Keratinocyte (primary cell): ENCODE measurements at regions not wholly inside any gene's neighbourhood (a gene's known extent, or its start where the extent isn't known, plus 50 kb on each side); places are given as distances from the start of the nearest gene placed in this dataset.

ENCODE experiments used
- DNase-seq: peaks from one replicate; pipeline ENCODE4 v3.0.0-alpha.2; 2011; ENCODE audit warnings: low read depth, missing footprints, low spot score
- FAIRE-seq: peaks from 2 replicates; lab custom pipeline; 2011; peaks lifted over from hg19 to GRCh38; lab: Jason Lieb, UNC
- H2AFZ ChIP-seq: 2 replicates; pipeline ENCODE4 v1.6.0; 2012; ENCODE audit warnings: low read length, control low read depth, inconsistent platforms; ENCODE audit not compliant: control insufficient read depth
- H3K27ac ChIP-seq: 2 replicates; pipeline ENCODE4 v1.5.1; 2011; ENCODE audit warnings: low read length; ENCODE audit not compliant: control insufficient read depth, insufficient read depth
- H3K27me3 ChIP-seq: 3 replicates; pipeline ENCODE4 v1.6.0; 2011; ENCODE audit warnings: low read length; ENCODE audit not compliant: control insufficient read depth, insufficient read depth; ENCODE audit errors: extremely low read depth
- H3K36me3 ChIP-seq, 2 experiments: 2 replicates in 1 of 2; 3 replicates in 1 of 2; pipeline ENCODE4 v1.5.1; 2011; ENCODE audit warnings: low read length in 2 of 2, mild to moderate bottlenecking in 1 of 2; ENCODE audit not compliant: control insufficient read depth in 2 of 2, insufficient read depth in 2 of 2; ENCODE audit errors: extremely low read depth in 1 of 2
- H3K4me1 ChIP-seq: 3 replicates; pipeline ENCODE4 v1.5.1; 2011; ENCODE audit warnings: low read length; ENCODE audit not compliant: control insufficient read depth, insufficient read depth; ENCODE audit errors: extremely low read depth
- H3K4me2 ChIP-seq: 3 replicates; pipeline ENCODE4 v1.6.0; 2011; ENCODE audit warnings: low read depth, low read length; ENCODE audit not compliant: control insufficient read depth, insufficient read depth; ENCODE audit errors: extremely low read depth
- H3K4me3 ChIP-seq, 3 experiments: fragments of 200-600 bp in 1 of 3; sonication (generic) in 1 of 3; 2 replicates in 2 of 3; 3 replicates in 1 of 3; pipeline ENCODE4 v1.5.1; 2011 to 2016; ENCODE audit warnings: low read length in 3 of 3, mild to moderate bottlenecking in 3 of 3, control low read depth in 2 of 3, inconsistent platforms in 1 of 3, low read depth in 1 of 3, mixed read lengths in 1 of 3, mixed run types in 1 of 3, moderate library complexity in 1 of 3; ENCODE audit not compliant: control insufficient read depth in 2 of 3, insufficient read depth in 2 of 3; ENCODE audit errors: extremely low read depth in 1 of 3
- H3K79me2 ChIP-seq: 2 replicates; pipeline ENCODE4 v1.6.0; 2012; ENCODE audit warnings: low read length; ENCODE audit not compliant: control insufficient read depth, insufficient read depth
- H3K9ac ChIP-seq: 3 replicates; pipeline ENCODE4 v1.6.0; 2011; ENCODE audit warnings: low read length; ENCODE audit not compliant: control insufficient read depth, insufficient read depth; ENCODE audit errors: extremely low read depth
- H3K9me1 ChIP-seq: 3 replicates; pipeline ENCODE4 v1.6.0; 2011; ENCODE audit warnings: low read length; ENCODE audit not compliant: control insufficient read depth, insufficient read depth; ENCODE audit errors: extremely low read depth
- H3K9me3 ChIP-seq: 2 replicates; pipeline ENCODE4 v1.5.1; 2012; ENCODE audit warnings: low read depth, low read length; ENCODE audit not compliant: control insufficient read depth
- H4K20me1 ChIP-seq: 3 replicates; pipeline ENCODE4 v1.6.0; 2011; ENCODE audit warnings: low read length; ENCODE audit not compliant: control insufficient read depth, insufficient read depth; ENCODE audit errors: extremely low read depth
- EZH2 ChIP-seq: IDR thresholded peaks from one replicate; pipeline ENCODE4 v1.6.1; 2012; ENCODE audit warnings: inconsistent platforms, mild to moderate bottlenecking, low read length, moderate library complexity
- dilution Hi-C: fragments of 300-500 bp; cut with MboI; formaldehyde crosslinking; loops from one replicate; pipeline ENCODE4 v1.7.0; 2020; ENCODE audit warnings: low sequenced_read_pairs; ENCODE audit not compliant: extremely low pct_ligation_motif_present
- small RNA-seq, 3 experiments: library from RNA; depleted of rRNA; stranded (forward); fragments of <200 nt; gene quantifications; one replicate each; pipeline ENCODE3, GENCODE V24; 2012; ENCODE audit warnings: low read depth in 3 of 3, low replicate concordance in 1 of 3; ENCODE audit not compliant: insufficient read length in 3 of 3
- TF ChIP-seq, protein P1 (sequence below), 3 experiments: IDR thresholded peaks in 1 of 3; conservative IDR thresholded peaks in 1 of 3; optimal IDR thresholded peaks in 1 of 3; 2 replicates in 2 of 3; 3 replicates in 1 of 3; pipeline versions ENCODE3 to v1.5.1; 2011; ENCODE audit warnings: low read length in 3 of 3, mild to moderate bottlenecking in 3 of 3, moderate library complexity in 2 of 3, control low read depth in 1 of 3, inconsistent platforms in 1 of 3; ENCODE audit not compliant: insufficient read depth in 2 of 3; ENCODE audit errors: extremely low read depth in 1 of 3

DNA sequence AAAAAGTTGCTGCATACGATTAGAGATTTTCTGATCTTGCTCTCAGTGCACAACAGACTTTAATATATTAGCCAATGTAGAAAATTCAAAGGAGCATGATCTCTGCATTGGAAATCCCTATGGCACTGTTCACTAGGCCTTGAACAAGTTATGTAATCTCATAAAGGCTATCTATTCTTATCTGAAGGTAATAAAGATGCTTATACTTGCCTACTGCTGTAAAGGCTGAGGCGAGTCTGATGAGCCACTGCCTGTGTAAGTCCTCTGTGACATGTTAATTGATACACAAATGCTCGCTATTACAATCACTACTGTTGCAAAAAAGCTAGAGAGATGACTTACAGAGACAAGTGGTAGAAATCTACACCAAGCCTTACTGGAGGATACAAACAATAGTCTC is 207.4 kb downstream of the EPHA4 start:
- DNase-seq, result no peak
- TF ChIP-seq EZH2, result no peak
- TF ChIP-seq, protein P1, sequence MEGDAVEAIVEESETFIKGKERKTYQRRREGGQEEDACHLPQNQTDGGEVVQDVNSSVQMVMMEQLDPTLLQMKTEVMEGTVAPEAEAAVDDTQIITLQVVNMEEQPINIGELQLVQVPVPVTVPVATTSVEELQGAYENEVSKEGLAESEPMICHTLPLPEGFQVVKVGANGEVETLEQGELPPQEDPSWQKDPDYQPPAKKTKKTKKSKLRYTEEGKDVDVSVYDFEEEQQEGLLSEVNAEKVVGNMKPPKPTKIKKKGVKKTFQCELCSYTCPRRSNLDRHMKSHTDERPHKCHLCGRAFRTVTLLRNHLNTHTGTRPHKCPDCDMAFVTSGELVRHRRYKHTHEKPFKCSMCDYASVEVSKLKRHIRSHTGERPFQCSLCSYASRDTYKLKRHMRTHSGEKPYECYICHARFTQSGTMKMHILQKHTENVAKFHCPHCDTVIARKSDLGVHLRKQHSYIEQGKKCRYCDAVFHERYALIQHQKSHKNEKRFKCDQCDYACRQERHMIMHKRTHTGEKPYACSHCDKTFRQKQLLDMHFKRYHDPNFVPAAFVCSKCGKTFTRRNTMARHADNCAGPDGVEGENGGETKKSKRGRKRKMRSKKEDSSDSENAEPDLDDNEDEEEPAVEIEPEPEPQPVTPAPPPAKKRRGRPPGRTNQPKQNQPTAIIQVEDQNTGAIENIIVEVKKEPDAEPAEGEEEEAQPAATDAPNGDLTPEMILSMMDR (optimal IDR thresholded peaks at IDR 0.05 in 1 of 3, IDR thresholded peaks at IDR 0.05 in 1 of 3, conservative IDR thresholded peaks at IDR 0.05 in 1 of 3; ENCODE audit: extremely low read depth in 1 of 3, insufficient read depth in 2 of 3, low read length in 3 of 3), result no peak

More for the DNA sequence above, 207.4 kb downstream of the EPHA4 start:
- H2AFZ ChIP-seq, result no peak overlapping the region
- no peaks in the 10 kb centered on the region for H3K9me3 ChIP-seq
- no peaks in the 10 kb centered on the region for H3K27me3 ChIP-seq
- no peak overlapping the region for H3K27ac ChIP-seq
- H3K79me2 ChIP-seq, result no peaks in the 10 kb centered on the region
- FAIRE-seq, result no peak
- no peaks in the 10 kb centered on the region for H4K20me1 ChIP-seq
- no peaks in the 10 kb centered on the region for H3K9me1 ChIP-seq
- dilution Hi-C loops, result no loop called here
- no peak overlapping the region for H3K4me2 ChIP-seq
- H3K4me3 ChIP-seq, result no peak overlapping the region
- no peaks in the 10 kb centered on the region for H3K4me1 ChIP-seq
- H3K9ac ChIP-seq, result no peak overlapping the region
- no peaks in the 10 kb centered on the region for H3K36me3 ChIP-seq

Small RNA genes lying in the stretch of these regions (small RNA-seq; reads per million reads assigned to genes)
- gene AC011233.1, result 0 reads per million in 3 experiments
- gene MIR4268, result 0 reads per million in 3 experiments
